Astrocyte of the hippocampus (primary cell): ENCODE measurements at regions not wholly inside any gene's neighbourhood (a gene's known extent, or its start where the extent isn't known, plus 50 kb on each side); places are given as distances from the start of the nearest gene placed in this dataset.
"Not testable (repeated sequence)": the region's sequence is repeated elsewhere in the genome, so short reads cannot be mapped to it uniquely, and the experiment has no call there.

ENCODE experiments used
- DNase-seq: peaks from one replicate; pipeline ENCODE4 v3.0.0; 2011; ENCODE audit warnings: low read depth, low spot score

DNA sequence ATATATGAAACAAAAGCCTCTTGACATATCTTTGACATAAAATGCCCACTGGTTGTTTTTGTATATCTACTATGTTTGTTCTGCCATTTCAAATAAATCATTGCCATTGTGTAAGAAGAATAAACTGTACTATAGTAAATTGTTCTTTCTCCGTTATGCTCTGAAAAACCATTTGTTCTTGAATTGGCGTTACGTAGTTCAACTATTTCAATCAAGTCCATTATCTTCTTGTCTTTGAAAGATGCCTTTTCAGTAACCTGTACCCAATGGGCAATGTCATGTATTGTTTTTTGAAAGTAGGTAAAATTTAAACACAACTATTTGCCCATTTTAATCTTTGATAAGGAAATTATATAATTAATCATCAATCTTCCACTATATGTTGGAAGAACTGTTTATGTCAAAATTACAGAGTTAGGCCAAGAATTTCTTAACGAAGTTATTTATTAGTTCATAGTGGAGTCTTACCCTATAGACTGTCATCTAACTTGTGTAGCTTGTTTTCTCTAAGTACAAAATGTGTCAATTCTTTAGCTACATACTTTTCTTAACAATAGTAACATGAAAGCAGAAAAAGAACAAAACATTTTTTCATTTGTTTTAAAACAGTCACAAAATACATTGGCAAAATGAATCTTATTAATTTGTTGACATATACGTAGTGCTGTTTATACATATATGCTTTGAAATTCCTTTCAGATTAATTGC is 294.8 kb downstream of the PTPRC start:
- DNase-seq = no peak

DNA sequence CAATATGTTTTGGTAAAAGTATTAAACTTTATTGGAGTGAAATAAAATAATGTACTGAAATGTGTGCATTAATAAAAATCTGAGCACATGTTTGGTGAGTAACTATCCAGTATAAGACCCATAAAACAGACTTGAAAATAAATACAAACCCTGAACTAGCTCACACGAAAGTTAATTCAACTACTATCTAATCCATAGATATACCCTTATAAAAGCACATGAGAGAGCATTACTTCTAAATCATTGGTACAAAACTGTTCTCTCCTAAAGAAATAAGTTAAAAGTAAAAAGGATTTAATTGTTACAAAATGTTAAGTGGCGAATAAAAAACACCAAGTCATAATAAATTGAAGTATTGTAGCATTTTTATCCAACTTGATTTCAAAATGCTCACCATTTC is 295.6 kb downstream of the PTPRC start:
- DNase-seq = no peak

DNA sequence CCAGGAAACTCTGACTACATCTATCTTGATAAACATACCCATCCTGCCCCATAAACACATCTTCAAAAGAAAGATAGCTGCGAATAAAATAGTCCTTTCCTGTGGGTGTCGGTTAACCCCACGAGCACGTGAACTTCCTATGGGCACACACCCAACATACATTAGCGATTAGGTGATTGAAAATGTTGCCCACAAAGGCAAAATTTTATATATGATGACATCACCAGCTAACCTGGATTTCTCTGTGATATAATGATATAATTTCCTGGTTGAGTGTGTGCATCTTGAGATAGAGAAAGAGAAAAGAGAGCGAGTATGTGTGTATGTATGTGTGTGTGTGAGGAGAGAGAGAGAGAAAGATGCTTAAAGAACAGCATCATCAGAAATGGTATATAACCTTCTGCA is 296.1 kb downstream of the PTPRC start:
- DNase-seq = peak; percentile 56

DNA sequence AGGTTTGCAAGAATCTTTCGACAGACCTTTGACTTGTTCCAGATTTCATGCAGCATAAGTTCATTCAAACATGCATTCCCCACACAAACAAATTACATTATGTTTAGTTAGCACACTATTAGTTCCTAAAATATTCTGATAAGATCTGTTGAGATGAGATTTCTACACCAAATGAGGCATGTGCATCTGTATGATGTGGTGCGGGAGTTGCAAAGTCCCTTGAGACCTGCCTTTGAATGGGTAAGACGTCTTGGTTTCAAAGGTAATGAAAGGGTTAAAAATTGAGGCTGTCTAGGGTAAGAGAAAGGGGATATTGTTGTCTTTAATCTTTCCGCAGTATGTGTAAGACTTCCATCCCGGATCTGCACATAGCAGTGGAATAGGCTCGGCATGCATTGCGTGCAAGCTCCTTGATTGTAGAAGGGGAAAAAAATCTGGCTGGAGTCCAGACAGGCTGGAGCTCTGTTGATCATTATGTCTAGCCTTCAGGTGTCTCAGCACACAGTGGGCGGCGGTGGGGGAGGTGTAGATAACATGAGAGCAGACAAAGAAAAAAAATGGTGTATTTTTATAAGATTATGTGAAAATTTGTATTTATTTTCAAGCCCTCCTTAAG is 296.6 kb downstream of the PTPRC start:
- DNase-seq = peak; percentile 98

DNA sequence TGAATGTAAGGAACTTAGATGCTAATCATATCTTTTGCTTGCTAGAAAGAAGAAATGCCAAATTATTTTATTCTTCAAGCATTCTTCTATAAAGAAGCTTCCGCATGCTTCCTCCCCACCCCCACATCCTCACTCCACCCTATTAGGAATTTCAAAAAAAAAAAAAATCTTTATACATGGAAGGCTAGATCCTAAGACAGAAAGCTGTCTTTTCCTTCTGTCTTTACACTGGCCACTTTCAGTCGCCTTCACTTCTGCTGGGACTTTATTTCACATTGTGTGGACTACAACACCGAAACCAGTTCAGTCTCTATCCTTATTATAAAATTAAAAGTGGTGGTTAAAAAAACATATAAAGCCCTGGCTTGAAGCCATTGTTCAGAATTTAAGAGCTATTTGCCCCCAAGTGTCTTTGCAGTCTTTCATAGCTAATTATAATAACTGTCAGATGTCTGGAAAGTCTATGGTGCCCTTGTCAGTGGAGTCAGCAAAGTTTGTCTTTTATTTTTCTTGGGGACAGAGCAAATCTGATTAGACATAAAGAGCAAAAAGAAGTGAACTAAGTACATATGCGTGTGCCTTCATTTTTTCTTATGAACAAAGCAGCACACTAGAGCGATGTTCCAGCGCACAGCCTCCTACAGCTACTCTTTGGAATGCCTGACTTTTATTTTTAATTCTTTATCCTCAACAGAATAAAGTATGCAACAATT is 297.7 kb downstream of the PTPRC start:
- DNase-seq = peak; percentile 54

DNA sequence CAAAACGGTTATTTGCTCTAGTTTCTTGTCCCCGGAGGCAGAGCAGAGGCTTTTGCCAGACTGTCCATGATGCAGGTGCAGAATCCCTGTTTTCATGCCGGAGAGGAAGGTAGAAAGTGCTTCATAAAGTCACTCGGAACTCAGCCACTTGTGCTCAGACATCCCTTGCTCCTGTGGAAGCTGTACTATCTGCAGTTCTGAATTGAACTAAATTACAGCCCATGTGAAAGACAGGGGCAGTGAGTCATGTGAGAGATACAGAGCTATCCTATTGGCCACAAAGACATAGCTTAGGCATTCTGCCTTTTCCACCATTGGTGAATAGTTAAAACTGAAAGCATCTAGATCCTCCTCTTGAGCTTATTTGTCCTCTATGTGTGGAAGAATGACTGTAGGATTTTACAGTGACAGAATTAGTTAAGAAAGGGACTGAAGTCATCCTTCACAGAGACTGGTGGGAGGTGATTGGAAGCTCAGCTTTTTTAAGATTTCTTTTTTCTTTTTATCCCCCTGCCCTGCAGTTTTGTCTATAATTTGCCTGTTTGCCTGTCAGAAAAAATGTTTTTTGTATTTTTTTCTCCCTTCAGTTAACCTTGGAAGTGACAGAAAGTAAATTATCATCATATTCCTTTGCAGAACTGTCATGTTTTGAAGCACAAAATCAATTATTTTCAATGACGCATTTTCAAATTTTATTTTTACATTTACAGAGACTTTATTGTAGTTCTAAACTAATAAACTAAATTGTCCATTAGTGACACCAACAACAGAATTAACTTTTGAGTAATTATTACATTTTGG is 298.6 kb downstream of the PTPRC start:
- peak; percentile 93 for DNase-seq

DNA sequence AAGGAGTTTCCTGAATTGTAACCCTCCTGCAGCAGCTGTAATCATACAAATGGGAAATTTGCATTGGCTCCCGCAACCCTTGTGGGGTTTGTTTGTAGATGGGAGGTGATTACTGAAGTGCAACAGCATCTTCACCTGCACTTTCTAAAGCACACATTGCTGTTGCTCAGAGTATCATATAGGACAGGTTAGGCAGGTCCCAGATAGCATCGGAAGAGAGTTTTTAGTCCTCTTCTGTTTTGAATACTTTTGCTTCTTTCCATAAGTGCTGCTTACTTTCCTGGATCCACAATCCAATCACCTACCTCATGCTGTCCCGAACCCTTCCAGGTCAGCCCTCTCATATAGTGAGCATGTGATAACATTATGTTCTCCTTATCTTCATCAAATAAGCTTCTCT is 300.4 kb downstream of the PTPRC start:
- no peak for DNase-seq

DNA sequence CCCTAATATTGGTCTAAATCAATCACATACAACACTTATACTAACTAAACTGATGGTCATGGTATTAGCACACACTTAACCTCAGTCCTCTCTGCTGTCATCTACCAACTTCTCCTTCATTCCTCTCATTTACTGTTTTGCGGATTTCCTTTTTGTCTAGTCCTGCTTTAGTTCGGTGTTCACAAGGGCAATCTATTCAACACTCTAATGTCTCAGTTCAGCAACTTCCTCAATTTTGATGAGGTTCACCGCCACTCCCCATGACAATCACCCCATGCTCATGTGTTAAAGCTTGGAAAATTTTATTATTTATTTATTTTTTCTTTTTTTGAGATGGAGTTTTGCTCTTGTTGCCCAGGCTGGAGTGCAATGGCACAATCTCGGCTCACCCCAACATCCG is 301.1 kb downstream of the PTPRC start:
- no peak for DNase-seq

DNA sequence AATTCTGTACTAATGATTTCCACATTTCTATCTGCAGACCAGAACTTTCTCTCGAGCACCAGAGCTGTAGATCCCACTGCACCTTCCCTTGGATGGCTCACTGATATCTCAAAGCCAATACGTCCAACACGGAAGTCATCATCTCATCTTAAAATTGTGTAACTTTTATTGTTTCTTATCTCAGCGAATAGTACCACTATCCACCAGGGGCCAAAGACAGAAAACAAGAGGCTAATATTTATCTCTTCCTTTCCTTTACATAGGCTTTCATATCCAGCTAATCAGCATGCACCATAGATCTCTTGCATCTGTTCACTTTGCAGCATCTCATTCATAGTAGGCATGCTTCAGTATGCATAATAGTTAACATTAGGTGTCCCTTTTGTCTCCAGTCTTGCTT is 303.6 kb downstream of the PTPRC start:
- DNase-seq = no peak

DNA sequence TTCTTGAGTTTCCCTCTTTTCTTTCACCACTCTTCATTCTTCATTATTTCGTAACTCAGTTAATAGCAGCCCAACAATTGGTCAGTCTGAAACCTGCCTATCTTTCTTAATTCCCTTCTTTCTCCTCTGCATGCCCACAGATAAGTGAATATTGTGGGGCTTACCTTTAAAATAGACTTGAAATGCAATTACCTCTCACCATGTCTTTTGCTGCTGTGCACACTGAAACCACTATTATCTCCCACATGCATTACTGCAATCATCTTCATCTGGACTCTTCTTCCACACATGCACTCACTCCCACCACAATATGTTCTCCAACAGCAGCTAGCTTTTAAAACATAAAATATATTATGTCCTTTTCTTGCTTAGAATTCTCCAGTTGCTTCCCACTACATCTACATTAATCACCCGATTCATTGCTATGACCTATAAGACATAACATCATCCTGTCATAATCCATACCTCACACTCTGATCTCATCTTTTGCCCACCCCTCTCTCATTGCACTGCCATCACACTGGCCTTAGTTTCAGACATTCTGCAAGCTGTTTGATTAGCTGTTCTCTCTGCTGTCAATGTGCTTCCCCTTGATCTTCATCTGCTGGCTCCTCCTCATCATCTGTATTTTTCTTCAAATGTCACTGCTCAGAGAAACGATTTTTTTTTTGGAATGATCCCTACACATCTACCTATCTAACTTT is 304.8 kb downstream of the PTPRC start:
- no peak for DNase-seq

DNA sequence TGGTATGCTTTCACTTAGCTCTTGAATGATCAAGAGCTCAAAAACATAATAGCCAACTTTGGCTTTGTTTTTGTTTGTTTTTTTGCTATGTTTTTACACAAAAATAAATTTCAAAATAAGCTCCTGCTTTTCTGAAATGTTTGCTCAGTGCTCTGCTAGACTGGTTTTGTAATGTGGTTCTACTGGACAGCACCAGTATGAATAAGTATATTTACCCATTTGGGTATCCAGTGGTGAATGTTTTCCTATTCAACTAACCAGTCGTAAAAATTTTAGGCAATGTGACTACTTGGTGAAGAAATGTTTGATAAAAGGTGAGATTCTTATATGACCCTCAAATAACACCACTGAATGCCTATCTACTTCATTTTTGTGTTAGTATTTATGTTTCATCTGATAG is 308.6 kb downstream of the PTPRC start:
- no peak for DNase-seq

DNA sequence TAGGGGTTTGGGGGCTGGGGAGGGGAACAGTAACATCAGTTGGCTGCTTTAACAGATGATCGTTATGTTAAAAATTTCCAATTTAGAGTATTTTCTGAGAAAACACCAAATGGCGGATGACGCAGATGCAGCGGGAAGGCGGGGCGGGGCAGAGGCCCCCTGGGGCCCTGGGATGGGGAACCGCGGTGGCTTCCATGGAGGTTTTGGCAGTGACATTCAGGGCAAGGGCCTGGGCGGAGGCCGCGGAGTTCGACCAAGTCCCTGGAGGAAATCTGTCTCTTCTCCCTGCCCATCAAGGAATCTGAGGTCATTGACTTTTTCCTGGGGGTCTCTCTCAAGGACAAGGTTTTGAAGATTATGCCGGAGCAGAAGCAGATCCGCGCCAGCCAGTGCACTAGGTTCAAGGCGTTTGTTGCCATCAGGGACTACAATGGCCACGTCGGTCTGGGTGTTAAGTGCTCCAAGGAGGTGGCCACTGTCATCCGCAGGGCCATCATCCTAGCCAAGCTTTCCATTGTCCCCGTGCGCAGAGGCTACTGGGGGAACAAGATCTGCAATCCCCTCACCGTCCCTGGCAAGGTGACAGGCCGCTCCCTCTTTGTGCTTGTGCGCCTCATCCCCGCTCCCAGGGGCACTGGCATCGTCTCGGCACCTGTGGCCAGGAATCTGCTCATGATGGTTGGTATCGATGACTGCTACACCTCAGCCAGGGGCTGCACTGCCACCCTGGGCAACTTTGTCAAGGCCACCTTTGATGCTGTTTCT is 310.2 kb downstream of the PTPRC start:
- no peak for DNase-seq

DNA sequence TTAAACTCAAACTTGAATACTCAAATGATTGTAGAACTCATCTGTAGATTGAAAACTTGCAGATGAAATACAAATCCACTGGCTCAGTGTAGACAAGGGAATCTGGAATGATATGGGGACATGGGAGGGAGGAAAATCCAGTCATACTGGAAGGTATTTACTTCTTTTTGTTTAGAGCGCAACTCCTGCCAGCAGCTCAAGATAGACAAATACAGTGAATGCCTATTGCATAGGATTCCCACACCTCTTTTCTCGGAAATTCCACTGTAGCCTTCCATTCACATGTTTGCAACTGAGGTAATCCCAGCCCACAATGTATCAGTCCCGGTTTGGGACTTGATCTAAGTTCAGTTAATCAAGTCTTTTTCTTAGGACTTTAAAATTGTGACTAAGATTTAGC is 311.2 kb downstream of the PTPRC start:
- DNase-seq = peak; percentile 16

DNA sequence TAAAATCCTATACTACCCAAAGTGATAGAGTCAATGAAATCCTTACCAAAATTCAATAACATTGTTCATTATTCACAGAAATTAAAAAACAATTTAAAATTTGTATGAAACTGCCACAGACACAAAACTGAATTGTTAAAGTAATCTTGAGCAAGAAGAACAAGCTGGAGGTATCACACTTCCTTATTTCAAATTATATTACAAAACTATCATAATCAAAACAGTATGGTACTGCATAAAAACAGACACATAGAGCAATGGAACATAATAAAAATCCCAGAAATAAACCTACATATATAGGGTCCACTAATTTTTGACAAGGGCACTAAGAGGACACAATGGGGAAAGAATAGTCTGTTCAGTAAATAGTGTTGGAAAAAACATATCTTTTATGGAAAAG is 316.2 kb downstream of the PTPRC start:
- DNase-seq = no peak

DNA sequence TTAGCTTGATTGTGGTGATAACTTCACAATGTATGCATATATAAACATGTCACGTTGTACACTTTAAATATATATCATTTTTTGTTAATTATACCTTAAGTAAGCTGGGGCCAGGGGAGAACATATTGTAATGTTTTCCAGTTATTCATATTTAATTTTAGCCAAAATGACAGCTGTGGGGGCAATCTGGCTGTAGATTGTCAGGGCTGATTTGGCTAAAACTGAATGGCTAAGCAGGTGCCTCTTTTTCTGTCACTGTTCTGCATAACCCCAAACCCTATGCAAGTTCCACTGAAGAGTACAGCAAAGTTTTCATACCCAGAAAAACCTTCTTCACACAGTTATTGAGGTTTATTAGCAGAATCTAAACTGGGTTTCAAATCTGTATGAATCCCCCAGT is 318.2 kb downstream of the PTPRC start:
- DNase-seq = no peak

DNA sequence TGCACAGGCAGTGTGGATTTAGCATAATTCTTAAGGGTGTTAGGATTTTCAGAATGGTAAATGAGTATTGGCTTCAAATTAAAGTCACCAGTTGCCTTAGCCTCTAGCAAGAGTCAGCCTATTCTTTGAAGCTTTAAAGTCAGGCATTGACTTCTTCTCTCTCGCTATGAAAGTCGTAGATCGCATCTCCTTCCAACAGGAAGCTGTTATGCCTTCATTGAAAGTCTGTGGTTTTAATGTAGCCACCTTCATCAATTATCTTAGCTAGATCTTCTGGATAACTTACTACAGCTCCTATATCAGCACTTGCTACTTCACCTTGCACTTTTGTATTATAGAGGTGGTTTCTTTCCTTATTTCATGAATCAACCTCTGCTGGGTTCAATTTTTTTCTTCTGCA is 320.2 kb downstream of the PTPRC start:
- DNase-seq = no peak

DNA sequence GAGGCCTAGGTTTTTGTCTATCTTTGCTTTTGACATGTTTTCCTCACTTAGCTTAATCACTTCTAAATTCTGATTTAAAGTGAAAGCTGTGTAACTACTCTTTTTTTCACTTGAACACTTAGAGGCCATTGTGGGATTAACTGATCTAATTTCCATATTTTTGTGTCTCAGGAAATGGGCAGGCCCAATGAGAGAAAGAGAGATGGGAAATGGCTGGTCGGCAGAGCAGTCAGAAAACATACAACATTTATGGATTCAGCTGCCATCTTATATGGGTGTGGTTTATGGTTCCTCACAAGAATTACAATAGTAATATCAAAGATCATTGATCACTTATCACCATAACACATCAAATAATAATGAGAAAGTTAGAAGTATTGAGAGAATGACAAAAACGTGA is 320.8 kb downstream of the PTPRC start:
- DNase-seq = no peak

DNA sequence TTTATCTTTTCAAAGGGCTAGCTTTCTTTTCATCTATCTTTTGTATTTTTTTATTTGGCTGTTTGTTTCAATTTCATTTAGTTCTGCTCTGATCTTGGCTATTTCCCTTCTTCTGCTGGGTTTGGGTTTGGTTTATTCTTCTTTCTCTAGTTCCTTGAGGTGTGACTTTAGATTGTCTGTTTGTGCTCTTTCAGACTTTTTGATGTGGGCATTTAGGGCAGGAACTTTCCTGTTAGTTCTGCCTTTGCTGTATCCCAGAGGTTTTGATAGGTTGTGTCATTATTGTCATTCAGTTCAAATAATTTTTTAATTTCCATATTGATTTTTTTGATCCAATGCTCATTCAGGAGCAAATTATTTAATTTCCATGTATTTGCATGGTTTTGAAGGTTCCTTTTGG is 325.0 kb downstream of the PTPRC start:
- DNase-seq = not testable (repeated sequence)

DNA sequence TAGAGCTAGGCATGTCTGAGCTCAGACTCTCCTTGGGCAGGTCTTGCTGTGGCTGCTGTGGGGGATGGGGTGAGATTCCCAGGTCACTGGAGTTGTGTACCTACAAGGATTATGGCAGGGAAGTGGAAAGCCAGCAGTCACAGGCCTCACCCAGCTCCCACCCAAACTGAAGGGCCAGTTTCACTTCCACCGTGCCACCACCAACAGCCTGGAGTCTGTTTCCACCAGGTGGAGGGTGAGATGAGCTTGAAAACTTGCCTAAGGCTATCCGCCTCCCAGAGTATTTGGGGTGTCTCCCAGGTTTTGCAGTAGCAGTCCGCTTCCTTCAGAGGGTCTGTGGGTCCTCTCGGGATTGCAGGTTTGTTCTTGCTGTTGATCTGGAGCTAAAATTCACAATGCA is 327.7 kb downstream of the PTPRC start:
- no peak for DNase-seq

DNA sequence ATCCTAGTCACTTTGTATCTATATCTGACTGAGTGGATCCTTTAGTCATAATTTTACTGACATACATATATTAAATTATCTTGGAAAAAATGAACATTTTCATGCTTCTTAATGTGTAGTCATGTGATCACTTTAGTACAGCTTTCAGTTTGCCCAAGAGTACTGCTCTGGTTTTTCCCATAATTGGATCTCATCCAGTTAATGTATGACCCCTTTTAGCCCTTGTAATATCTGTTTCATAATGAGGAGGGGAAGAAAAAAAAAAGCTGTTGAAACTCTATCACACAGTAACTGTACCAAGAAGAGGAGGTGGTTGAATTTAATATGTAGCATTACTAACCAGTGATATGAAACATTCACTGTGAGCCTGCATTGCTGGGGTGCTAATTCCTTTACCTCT is 328.7 kb downstream of the PTPRC start:
- no peak for DNase-seq

DNA sequence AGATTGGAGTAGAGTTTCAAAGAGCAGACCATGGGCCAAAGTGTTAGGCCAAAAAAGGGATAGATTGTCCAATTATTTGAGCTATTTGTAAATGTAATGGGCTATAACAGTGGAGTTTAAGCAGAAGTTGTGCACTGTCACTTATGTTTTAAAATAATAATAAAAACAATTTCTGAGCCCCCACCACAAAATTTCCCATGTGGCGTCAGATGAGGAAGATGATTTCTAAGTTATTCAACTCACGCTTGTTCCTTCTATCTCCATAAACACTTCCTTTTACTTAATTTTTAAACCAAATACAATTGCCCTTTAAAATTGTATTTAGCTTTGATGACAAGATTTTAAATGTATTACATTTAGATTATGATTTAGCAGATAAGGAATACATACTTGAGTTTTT is 330.0 kb downstream of the PTPRC start:
- DNase-seq = no peak
